ENCODE measurements at regions not wholly inside any gene's neighbourhood (a gene's known extent, or its start where the extent isn't known, plus 50 kb on each side); places are given as distances from the start of the nearest gene placed in this dataset.

DNA sequence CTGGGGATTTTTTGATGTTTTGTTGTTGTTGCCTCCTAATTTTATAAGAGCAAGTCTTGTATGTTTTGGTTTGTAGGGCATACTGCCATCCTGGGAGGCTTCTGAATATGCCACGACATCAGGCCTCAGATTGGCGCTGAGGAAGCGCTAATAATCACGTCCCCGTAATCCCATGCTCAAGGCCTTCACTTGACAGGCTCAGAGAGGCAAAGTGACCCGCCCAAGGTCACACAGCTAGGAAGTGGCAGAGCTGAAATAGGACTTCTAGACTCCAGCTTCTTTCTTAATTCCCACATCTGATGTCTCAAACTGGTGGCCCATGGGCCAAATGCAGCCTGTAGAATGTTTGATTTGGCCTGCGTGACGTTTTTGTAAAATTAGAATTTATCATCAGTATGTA, 73.5 kb upstream of the PTPN1 start:
- TF ChIP-seq CTCF (IDR thresholded peaks at IDR 0.05) (no peak), POLR2A (IDR thresholded peaks at IDR 0.05) (no peak)

All from right lobe of liver (tissue), 4 donors.